Natural killer cell (primary cell): ENCODE measurements at regions not wholly inside any gene's neighbourhood (a gene's known extent, or its start where the extent isn't known, plus 50 kb on each side); places are given as distances from the start of the nearest gene placed in this dataset.

Experiments used
- ATAC-seq, 3 donors: fragments of 150-1000 bp in 2 of 3; fragments of 200-7000 bp in 1 of 3; cut with Tn5 transposase; 1 replicate in 1 of 3; 2 replicates in 2 of 3; pipeline ENCODE4 v1.10.0; 2021; ENCODE audit warnings: mild to moderate bottlenecking in 2 of 3, moderate library complexity in 2 of 3
- DNase-seq, 2 donors: peaks; one replicate each; pipeline versions ENCODE4 v3.0.0 to v3.0.0-alpha.2; 2013 to 2021; ENCODE audit warnings: mixed read lengths in 1 of 2
- H3K27ac ChIP-seq: one replicate; pipeline ENCODE4 v1.5.1; 2013; ENCODE audit warnings: mild to moderate bottlenecking, low read length
- H3K27me3 ChIP-seq: one replicate; pipeline ENCODE4 v1.6.1; 2013; ENCODE audit warnings: low read length; ENCODE audit not compliant: control insufficient read depth, insufficient read depth
- H3K36me3 ChIP-seq: one replicate; pipeline ENCODE4 v1.6.1; 2013; ENCODE audit warnings: low read length; ENCODE audit not compliant: control insufficient read depth, insufficient read depth
- H3K4me1 ChIP-seq: one replicate; pipeline ENCODE4 v1.6.1; 2013; ENCODE audit warnings: low read length; ENCODE audit not compliant: control insufficient read depth, insufficient read depth
- H3K4me3 ChIP-seq: one replicate; pipeline ENCODE4 v1.5.1; 2013; ENCODE audit warnings: low read length
- H3K9me3 ChIP-seq: one replicate; pipeline ENCODE4 v1.6.1; 2013; ENCODE audit warnings: low read length; ENCODE audit not compliant: control insufficient read depth, insufficient read depth
- H3K27ac Mint-ChIP-seq, 2 donors: one replicate each; pipeline ENCODE4 v1.8.0; 2022; ENCODE audit warnings: mild to moderate bottlenecking in 2 of 2, mixed read lengths in 2 of 2, moderate library complexity in 1 of 2
- H3K27me3 Mint-ChIP-seq, 2 donors: one replicate each; pipeline ENCODE4 v1.8.0; 2022; ENCODE audit warnings: low read depth in 2 of 2, mixed read lengths in 2 of 2
- H3K36me3 Mint-ChIP-seq: one replicate; pipeline ENCODE4 v1.8.0; 2022; ENCODE audit warnings: mixed read lengths
- H3K4me1 Mint-ChIP-seq, 2 donors: one replicate each; pipeline ENCODE4 v1.8.0; 2022; ENCODE audit warnings: mixed read lengths in 2 of 2
- H3K4me3 Mint-ChIP-seq: one replicate; pipeline ENCODE4 v1.8.0; 2022; ENCODE audit warnings: mild to moderate bottlenecking, moderate library complexity, mixed read lengths
- H3K9me3 Mint-ChIP-seq, 2 donors: one replicate each; pipeline ENCODE4 v1.8.0; 2022; ENCODE audit warnings: mixed read lengths in 2 of 2
- WGBS: methylation state at CpG from one replicate; pipeline ENCODE4 v1.1.7; 2013; ENCODE audit warnings: missing lambda C conversion rate; ENCODE audit not compliant: insufficient coverage; 5-methylcytosine and 5-hydroxymethylcytosine counted together
- intact Hi-C: fragments of 100-400 bp; cut with micrococcal nuclease; formaldehyde crosslinking; loops from one replicate; pipeline ENCODE4 v1.14.2; 2022
- TF ChIP-seq, protein P1 (sequence below): fragments of 200-600 bp; IDR thresholded peaks from one replicate; pipeline ENCODE4 v1.8.0; 2022; ENCODE audit warnings: antibody characterized with exemption

DNA sequence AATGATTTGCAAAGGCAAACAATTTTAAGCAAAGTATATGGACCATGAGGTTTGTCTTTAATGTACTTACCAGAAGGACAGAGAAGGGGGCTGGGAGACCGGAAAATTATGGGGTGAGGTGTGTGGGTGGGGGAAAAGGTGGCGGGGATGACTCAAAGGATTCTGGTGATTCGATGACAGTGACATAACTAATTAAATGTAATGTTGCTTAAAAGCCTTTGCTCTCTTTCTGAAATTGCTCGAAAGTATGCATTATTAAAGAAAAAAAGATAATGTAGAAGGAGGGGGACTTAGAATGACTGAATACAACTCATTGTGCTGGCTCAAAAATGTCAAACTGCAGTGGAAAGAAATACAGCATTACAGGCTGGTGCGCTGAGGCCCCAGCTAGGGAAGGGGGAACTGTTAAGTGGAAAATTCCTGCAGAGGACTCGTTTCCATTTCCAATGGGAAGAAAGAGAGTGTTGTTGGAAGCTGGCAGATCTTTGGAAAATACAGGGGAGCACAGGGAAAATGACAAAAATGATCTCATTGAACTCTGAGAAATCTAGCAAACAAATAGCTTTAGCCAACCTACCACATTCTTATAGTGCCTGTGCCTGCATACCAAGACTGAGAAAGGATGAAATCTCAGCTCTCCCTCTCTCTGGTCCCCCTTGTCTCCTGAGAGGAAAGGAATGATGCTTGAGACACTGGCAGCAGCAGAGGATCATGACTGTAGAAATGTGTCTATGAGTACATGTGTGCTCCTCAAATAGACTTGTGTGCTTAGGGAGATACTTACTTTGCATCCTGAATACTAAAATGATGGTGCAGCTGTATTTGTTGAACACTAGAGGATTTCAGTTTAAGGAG, 632.4 kb downstream of the NYAP2 start:
- Mint-ChIP-seq H3K27me3 (peaks cover 10 to 19% of the 10 kb centered on the region in 2 donors), H3K27ac (no peak overlapping the region), H3K36me3 (no peaks in the 10 kb centered on the region), H3K9me3 (peaks cover 4 to 6% of the 10 kb centered on the region in 2 donors), H3K4me3 (no peak overlapping the region), H3K4me1 (no peaks in the 10 kb centered on the region)
- DNase-seq (no peak), ATAC-seq (no peak)
- no peak overlapping the region for H3K4me3 ChIP-seq
- no peaks in the 10 kb centered on the region for H3K36me3 ChIP-seq
- TF ChIP-seq, protein P1, sequence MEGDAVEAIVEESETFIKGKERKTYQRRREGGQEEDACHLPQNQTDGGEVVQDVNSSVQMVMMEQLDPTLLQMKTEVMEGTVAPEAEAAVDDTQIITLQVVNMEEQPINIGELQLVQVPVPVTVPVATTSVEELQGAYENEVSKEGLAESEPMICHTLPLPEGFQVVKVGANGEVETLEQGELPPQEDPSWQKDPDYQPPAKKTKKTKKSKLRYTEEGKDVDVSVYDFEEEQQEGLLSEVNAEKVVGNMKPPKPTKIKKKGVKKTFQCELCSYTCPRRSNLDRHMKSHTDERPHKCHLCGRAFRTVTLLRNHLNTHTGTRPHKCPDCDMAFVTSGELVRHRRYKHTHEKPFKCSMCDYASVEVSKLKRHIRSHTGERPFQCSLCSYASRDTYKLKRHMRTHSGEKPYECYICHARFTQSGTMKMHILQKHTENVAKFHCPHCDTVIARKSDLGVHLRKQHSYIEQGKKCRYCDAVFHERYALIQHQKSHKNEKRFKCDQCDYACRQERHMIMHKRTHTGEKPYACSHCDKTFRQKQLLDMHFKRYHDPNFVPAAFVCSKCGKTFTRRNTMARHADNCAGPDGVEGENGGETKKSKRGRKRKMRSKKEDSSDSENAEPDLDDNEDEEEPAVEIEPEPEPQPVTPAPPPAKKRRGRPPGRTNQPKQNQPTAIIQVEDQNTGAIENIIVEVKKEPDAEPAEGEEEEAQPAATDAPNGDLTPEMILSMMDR: no peak
- H3K27me3 ChIP-seq: no peaks in the 10 kb centered on the region
- no peak overlapping the region for H3K27ac ChIP-seq
- intact Hi-C loops: no loop called here
- 19% methylated on average over 6 of the region's 6 CpGs for WGBS
- H3K9me3 ChIP-seq: no peaks in the 10 kb centered on the region
- H3K4me1 ChIP-seq: no peaks in the 10 kb centered on the region

DNA sequence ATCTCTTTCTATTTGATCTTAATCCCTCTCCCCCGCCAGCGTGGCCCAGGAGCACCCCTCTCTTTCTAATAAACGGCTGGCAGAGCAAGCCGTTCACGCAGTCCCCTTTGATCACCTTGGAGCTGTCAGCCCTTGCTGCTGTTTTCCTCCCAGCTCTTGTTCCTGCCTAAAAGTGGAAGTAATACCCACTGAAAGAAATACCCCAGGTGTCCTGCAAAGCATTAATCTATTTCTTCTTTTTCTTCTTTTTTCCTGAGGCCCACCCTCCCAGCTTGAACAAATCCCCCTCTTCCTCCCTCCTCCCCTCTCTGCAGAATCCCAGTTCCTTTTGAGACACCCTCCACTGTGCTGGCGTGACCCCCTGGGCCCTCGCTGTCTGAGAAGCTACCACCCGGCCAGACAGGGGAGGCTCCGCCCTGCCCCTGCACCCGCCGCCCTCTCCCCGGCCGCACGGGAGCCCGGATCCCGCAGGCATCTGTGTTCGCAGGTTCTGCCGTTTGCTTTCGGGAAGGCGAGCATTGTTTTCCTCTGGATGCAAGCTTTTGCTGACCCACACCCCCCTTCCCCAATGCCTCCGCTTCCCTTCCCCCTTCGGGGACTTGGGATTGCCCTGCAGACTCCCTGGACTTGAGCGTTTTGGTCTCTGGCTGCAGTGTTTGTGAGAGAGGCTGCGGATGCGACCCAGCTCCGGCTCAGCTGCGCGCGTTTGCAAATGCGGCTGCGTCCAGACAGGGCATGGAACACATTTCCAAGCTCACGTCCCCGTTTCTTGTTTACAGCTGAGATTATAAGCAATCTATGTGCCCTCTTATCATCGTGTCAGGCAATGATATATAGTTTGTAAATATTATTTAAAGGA, 631.5 kb downstream of the NYAP2 start:
- Histone ChIP-seq H3K27ac (no peak overlapping the region), H3K36me3 (no peaks in the 10 kb centered on the region), H3K9me3 (no peaks in the 10 kb centered on the region), H3K27me3 (no peaks in the 10 kb centered on the region), H3K4me3 (peak overlapping the region; percentile 18), H3K4me1 (no peaks in the 10 kb centered on the region)
- ATAC-seq (no peak), DNase-seq (no peak)
- Mint-ChIP-seq H3K27ac (no peak overlapping the region), H3K36me3 (no peaks in the 10 kb centered on the region), H3K27me3 (peaks cover 10 to 19% of the 10 kb centered on the region in 2 donors), H3K4me1 (no peaks in the 10 kb centered on the region), H3K9me3 (peaks cover 6 to 9% of the 10 kb centered on the region in 2 donors), H3K4me3 (no peak overlapping the region)
- WGBS: 2% methylated on average over 34 of the region's 34 CpGs
- intact Hi-C loops: no loop called here
- TF ChIP-seq, protein P1: no peak

DNA sequence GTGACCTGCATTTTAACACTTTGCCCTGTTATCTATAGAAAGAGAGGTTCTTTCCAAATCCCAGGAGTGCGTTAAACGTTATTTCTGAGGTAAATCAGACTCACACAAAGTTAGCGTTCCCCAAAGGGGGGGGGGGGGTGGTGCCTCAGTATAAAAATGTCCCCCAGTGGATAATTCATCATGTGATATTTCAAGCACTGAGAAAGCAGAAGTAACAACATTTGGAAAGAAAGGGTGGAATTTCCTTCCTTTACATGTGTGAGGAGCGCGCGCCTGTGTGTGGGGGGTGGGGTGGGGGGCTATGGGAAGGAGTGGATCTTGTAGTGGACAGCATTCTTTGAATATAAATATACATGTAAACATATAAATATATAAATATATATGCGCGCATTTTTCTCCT, 630.9 kb downstream of the NYAP2 start:
- H3K36me3 ChIP-seq: no peaks in the 10 kb centered on the region
- no peak overlapping the region for H3K27ac ChIP-seq
- H3K9me3 Mint-ChIP-seq: peaks cover 6% of the 10 kb centered on the region in 2 donors
- H3K9me3 ChIP-seq: no peaks in the 10 kb centered on the region
- H3K4me3 Mint-ChIP-seq: no peak overlapping the region
- no peak for ATAC-seq
- H3K27me3 Mint-ChIP-seq: peaks cover 10 to 19% of the 10 kb centered on the region in 2 donors
- no peaks in the 10 kb centered on the region for H3K36me3 Mint-ChIP-seq
- H3K4me1 ChIP-seq: no peaks in the 10 kb centered on the region
- TF ChIP-seq, protein P1: no peak
- intact Hi-C loops: no loop called here
- no peak for DNase-seq
- H3K27me3 ChIP-seq: no peaks in the 10 kb centered on the region
- H3K4me1 Mint-ChIP-seq: no peaks in the 10 kb centered on the region
- WGBS: 25% methylated on average over 3 of the region's 8 CpGs
- H3K4me3 ChIP-seq: no peak overlapping the region
- H3K27ac Mint-ChIP-seq: no peak overlapping the region
